GM20000 (cell line): ENCODE measurements at regions not wholly inside any gene's neighbourhood (a gene's known extent, or its start where the extent isn't known, plus 50 kb on each side); places are given as distances from the start of the nearest gene placed in this dataset.

ENCODE experiments used
- DNase-seq: peaks from one replicate; pipeline ENCODE4 v3.0.0; 2012; ENCODE audit warnings: low spot score
- TF ChIP-seq, protein P1 (sequence below): IDR thresholded peaks from 2 replicates; pipeline ENCODE4 v1.5.1; 2012; ENCODE audit warnings: mild to moderate bottlenecking, control low read depth; ENCODE audit errors: extremely low read depth, missing control alignments

DNA sequence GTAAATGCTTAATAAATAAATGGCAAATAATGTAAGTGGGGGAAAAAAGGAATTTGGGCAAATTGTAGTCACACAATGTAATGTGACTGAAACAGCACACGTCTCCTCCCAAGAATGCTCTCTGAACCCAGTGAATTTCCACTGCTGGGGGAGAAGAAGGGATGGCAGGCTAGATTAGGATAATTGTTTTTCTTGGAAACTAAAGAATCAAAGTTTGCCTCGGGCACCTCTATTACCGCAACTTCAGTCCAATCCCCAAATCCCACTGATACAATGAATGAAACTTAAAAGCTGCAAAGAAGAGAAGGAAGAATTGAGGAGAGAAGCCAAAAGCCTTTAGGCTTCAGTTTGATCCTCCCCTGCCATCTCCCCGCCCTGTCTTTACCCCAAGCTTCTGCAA is 423.2 kb upstream of the PAPPA start:
- TF ChIP-seq, protein P1, sequence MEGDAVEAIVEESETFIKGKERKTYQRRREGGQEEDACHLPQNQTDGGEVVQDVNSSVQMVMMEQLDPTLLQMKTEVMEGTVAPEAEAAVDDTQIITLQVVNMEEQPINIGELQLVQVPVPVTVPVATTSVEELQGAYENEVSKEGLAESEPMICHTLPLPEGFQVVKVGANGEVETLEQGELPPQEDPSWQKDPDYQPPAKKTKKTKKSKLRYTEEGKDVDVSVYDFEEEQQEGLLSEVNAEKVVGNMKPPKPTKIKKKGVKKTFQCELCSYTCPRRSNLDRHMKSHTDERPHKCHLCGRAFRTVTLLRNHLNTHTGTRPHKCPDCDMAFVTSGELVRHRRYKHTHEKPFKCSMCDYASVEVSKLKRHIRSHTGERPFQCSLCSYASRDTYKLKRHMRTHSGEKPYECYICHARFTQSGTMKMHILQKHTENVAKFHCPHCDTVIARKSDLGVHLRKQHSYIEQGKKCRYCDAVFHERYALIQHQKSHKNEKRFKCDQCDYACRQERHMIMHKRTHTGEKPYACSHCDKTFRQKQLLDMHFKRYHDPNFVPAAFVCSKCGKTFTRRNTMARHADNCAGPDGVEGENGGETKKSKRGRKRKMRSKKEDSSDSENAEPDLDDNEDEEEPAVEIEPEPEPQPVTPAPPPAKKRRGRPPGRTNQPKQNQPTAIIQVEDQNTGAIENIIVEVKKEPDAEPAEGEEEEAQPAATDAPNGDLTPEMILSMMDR = no peak
- DNase-seq = no peak

DNA sequence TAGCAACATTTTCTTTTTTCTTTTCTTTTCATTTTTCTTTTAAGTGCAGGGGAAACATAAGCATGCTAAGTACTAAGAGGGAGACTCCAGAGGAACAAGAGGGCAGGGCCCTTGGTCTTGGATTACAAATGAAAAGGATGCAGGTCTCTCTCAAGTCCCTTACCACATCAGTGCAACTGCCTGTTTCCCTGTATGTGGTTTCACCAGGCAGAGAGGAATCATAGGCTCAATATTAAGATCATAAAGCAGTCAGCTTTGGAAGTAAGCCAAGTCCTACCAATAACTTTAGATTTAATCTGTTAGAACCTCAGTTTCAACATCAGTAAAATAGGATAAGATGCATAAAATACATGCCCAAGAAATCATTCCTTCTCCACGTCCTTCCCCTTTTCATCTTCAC is 422.7 kb upstream of the PAPPA start:
- DNase-seq = no peak
- TF ChIP-seq, protein P1 = no peak

DNA sequence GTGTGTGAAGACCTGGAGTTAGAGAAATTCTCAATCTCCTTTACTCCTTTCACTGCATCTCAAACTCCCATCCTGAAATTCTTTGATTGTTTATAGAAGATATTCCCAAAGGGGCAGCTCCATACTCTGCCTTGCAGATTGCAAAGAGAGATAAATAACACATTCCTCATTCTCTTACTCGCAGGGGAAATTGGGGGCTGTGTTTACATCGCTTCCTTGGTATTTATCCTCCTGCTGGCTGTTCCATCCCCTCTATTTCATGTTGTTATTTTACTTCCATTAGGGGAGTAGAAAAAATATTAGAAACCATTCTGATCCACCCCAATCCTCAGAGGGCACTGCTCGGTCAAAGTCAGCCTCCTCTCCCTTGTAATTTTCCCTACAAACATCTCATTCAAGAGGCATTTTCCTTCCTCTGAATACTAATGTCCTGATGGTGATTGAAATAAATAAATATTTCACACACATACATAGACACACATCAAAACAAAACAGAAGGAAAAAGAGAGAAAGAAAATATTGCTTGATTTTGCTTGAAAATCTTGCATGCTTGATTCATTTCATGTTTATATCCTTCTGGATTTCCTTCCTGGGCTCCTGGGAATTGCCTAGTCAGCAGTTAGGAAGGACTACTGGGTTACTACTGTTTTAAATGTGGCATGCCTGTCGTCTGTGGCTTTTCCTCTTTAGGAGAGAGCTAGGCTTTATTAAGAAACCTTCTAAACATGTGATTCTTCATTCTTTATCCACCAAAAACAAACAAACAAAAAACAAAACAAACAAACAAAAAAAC is 420.1 kb upstream of the PAPPA start:
- TF ChIP-seq, protein P1 = no peak
- DNase-seq = no peak

DNA sequence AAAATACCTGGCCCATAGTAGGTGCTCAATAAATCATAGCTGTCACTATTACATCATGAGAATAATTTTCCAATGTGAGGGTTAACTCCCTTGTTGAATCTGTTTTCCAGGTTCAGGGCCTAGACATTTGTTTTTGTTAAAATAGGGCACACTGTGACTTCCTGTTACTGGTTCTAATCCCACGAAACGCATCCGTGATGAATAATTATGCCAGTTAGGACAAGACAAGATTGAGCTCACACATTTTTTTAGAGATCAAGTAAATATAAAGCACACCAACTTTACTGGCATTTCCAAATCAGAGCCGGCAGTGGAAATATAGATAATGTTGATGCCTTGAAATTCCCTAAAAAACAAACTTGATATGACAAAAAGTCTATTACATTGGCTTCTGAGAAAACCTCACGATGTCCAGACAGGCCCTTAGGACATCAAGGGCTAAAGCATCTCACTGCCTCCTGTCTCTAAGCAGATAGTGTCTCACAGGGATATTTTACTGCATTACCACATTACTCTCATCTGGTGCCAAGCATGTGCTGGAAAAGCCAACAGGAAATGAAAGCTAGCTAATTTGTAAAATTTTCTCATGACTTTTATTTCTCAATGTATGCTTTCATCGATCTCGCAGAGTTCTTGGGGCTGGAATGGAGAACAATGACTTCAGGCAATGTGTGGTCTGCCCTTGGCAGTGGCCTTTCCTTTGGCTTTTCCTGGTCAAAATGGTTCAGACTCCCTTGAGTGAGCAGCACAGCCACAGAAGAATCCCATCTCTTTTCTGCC is 414.3 kb upstream of the PAPPA start:
- TF ChIP-seq, protein P1 = no peak
- DNase-seq = no peak

DNA sequence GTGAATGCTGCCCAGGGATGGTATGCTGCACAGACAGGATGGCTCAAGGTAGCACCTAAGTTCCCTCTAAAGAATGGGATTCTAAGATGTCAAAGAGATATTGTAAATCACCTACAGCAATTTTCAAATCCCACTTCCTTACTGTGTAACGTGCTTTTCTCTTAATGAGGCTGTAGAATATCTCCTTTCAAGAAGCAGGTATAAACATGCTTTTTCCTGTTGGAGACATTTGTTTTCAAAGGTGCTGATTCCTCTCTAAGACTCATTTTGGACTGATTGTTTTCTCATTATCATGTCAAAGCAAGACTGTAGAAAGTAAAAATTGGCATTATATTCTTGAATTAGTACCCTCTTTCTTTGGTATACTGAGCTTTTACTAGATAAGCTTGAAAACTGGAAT is 412.6 kb upstream of the PAPPA start:
- DNase-seq = no peak
- TF ChIP-seq, protein P1 = no peak

DNA sequence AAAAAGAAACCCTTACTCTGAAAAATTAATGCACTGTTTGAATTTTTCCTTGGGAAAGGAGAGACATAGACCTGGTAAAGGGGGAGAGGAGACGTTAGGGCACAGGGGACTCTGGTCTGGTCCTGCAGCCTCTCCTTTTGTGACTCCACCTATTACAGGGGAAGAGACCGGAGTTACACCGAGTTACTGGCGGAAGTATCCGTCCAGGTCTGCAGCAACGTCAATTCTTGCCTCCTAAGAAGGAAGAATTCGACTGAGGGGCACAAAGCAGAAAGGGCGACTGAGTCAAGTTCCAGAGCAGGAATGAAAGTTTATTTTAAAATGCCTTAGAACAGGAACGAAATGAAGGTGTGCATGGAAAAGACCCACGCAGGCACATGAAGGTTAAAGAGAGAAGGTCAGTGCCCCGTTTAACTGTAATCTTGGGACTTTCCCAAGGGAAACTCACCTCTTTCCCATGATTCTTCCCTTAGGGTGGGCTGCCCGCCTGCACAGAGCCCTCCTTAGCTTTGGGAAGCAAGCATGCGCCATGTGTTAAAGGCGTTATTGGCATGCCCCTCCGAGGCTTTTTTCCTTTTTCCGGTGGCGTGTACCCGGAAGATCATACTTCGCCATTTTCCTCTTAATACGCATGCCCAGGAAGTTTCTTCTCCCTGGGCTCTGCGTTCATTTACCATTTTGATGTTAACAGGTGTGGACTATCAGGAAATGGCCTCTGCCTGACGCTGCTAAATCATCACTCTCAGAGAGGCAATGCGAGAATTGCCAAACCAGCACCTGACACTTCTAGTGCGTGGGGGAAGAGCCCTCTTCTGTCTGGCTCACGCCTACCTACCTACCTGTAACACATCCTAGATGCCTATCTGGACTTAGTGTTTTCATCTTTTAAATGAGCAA is 409.6 kb upstream of the PAPPA start:
- DNase-seq = no peak
- TF ChIP-seq, protein P1 = no peak
